Stimulated activated CD8-positive, alpha-beta memory T cell treated with anti-CD3 and anti-CD28 coated beads, Interleukin-7, amount 100 ng/mL, for 24 hours (primary cell): ENCODE measurements at regions not wholly inside any gene's neighbourhood (a gene's known extent, or its start where the extent isn't known, plus 50 kb on each side); places are given as distances from the start of the nearest gene placed in this dataset.
A peak's percentile ranks its signal among the peaks of the same experiment; 100 is the strongest.
"Not testable (repeated sequence)": the region's sequence is repeated elsewhere in the genome, so short reads cannot be mapped to it uniquely, and the experiment has no call there.

Source experiments
- DNase-seq: peaks from one replicate; pipeline ENCODE4 v3.0.0-alpha.2; 2020; ENCODE audit warnings: low read depth

- no peak for DNase-seq
Measured at GRCh38 chr7:23887660-23888059, 177.6 kb downstream of the STK31 start.

GRCh38 chr7:23888958-23889357 is 178.9 kb downstream of the STK31 start:
- no peak for DNase-seq

GRCh38 chr7:23889566-23889965 is 179.5 kb downstream of the STK31 start:
- no peak for DNase-seq

- DNase-seq: no peak
Measured at GRCh38 chr7:23892019-23892418, 182.0 kb downstream of the STK31 start.

- DNase-seq: no peak
Measured at GRCh38 chr7:23893176-23893941, 183.3 kb downstream of the STK31 start.

- DNase-seq: peak; percentile 21
Measured at GRCh38 chr7:23893942-23894891, 184.2 kb downstream of the STK31 start.

GRCh38 chr7:23894892-23895569 is 185.0 kb downstream of the STK31 start:
- DNase-seq: no peak

- DNase-seq: no peak
Measured at GRCh38 chr7:23895666-23896096, 185.7 kb downstream of the STK31 start.

- DNase-seq: no peak
Measured at GRCh38 chr7:23898619-23899018, 188.6 kb downstream of the STK31 start.

- DNase-seq: not testable (repeated sequence)
Measured at GRCh38 chr7:23904901-23905300, 194.9 kb downstream of the STK31 start.

- no peak for DNase-seq
Measured at GRCh38 chr7:23907012-23907411, 197.0 kb downstream of the STK31 start.

GRCh38 chr7:23909426-23909825 is 199.4 kb downstream of the STK31 start:
- DNase-seq: no peak

GRCh38 chr7:23912065-23912464 is 202.0 kb downstream of the STK31 start:
- DNase-seq: no peak

GRCh38 chr7:23913016-23913415 is 203.0 kb downstream of the STK31 start:
- no peak for DNase-seq

- no peak for DNase-seq
Measured at GRCh38 chr7:23915236-23915635, 205.2 kb downstream of the STK31 start.

- no peak for DNase-seq
Measured at GRCh38 chr7:23918286-23918685, 208.3 kb downstream of the STK31 start.

GRCh38 chr7:23918856-23919255 is 208.8 kb downstream of the STK31 start:
- no peak for DNase-seq

- DNase-seq: no peak
Measured at GRCh38 chr7:23925088-23925487, 215.1 kb downstream of the STK31 start.

GRCh38 chr7:23927709-23928417 is 217.8 kb downstream of the STK31 start:
- no peak for DNase-seq

GRCh38 chr7:23928418-23928775 is 218.4 kb downstream of the STK31 start:
- no peak for DNase-seq

- DNase-seq: no peak
Measured at GRCh38 chr7:23930312-23930711, 220.3 kb downstream of the STK31 start.

- DNase-seq: no peak
Measured at GRCh38 chr7:23931633-23932032, 221.6 kb downstream of the STK31 start.
